Left hindlimb (tissue), 1 donor: ENCODE measurements at regions not wholly inside any gene's neighbourhood (a gene's known extent, or its start where the extent isn't known, plus 50 kb on each side); places are given as distances from the start of the nearest gene placed in this dataset.

ENCODE experiments used
- DNase-seq: peaks from one replicate; pipeline ENCODE4 v3.0.0-alpha.2; 2018

GRCh38 chr18:76179257-76179656, 315.8 kb downstream of the ZNF516 start:
- no peak for DNase-seq

GRCh38 chr18:76177160-76177559, 317.9 kb downstream of the ZNF516 start:
- DNase-seq = no peak

GRCh38 chr18:76174451-76174850, 320.6 kb downstream of the ZNF516 start:
- no peak for DNase-seq

- DNase-seq = no peak
Observed at GRCh38 chr18:76169733-76170132, 325.3 kb downstream of the ZNF516 start.

GRCh38 chr18:76167845-76168621, 327.0 kb downstream of the ZNF516 start:
- no peak for DNase-seq

- no peak for DNase-seq
Observed at GRCh38 chr18:76167410-76167809, 327.6 kb downstream of the ZNF516 start.

GRCh38 chr18:76162886-76163285, 332.2 kb downstream of the ZNF516 start:
- DNase-seq = no peak

- no peak for DNase-seq
Observed at GRCh38 chr18:76161983-76162382, 333.1 kb downstream of the ZNF516 start.

GRCh38 chr18:76153691-76154090, 341.4 kb downstream of the ZNF516 start:
- no peak for DNase-seq

GRCh38 chr18:76149734-76150133, 345.3 kb downstream of the ZNF516 start:
- no peak for DNase-seq

- no peak for DNase-seq
Observed at GRCh38 chr18:76149284-76149683, 345.8 kb downstream of the ZNF516 start.

- no peak for DNase-seq
Observed at GRCh38 chr18:76145521-76146376, 349.3 kb downstream of the ZNF516 start.

- no peak for DNase-seq
Observed at GRCh38 chr18:76144844-76145243, 350.2 kb downstream of the ZNF516 start.

GRCh38 chr18:76142611-76143010, 352.4 kb downstream of the ZNF516 start:
- no peak for DNase-seq

- no peak for DNase-seq
Observed at GRCh38 chr18:76139844-76140243, 355.2 kb downstream of the ZNF516 start.

- DNase-seq = no peak
Observed at GRCh38 chr18:76137216-76137615, 357.8 kb downstream of the ZNF516 start.

- DNase-seq = no peak
Observed at GRCh38 chr18:76136701-76137100, 358.3 kb downstream of the ZNF516 start.

- DNase-seq = no peak
Observed at GRCh38 chr18:76134628-76135027, 360.4 kb downstream of the ZNF516 start.

- no peak for DNase-seq
Observed at GRCh38 chr18:76133873-76134272, 361.2 kb downstream of the ZNF516 start.

- no peak for DNase-seq
Observed at GRCh38 chr18:76131738-76132137, 363.3 kb downstream of the ZNF516 start.

- DNase-seq = peak; percentile 52
Observed at GRCh38 chr18:76130845-76131244, 364.2 kb downstream of the ZNF516 start.

GRCh38 chr18:76126327-76126726, 368.7 kb downstream of the ZNF516 start:
- DNase-seq = no peak

- DNase-seq = no peak
Observed at GRCh38 chr18:76121011-76121410, 374.0 kb downstream of the ZNF516 start.

- DNase-seq = no peak
Observed at GRCh38 chr18:76115580-76115979, 379.5 kb downstream of the ZNF516 start.
